ENCODE measurements at regions not wholly inside any gene's neighbourhood (a gene's known extent, or its start where the extent isn't known, plus 50 kb on each side); places are given as distances from the start of the nearest gene placed in this dataset.
A peak's percentile ranks its signal among the peaks of the same experiment; 100 is the strongest.
"Not testable (repeated sequence)": the region's sequence is repeated elsewhere in the genome, so short reads cannot be mapped to it uniquely, and the experiment has no call there.

- DNase-seq, result no peak
Measured at GRCh38 chr13:80502359-80502758, 161.4 kb upstream of the SPRY2 start.

DNA sequence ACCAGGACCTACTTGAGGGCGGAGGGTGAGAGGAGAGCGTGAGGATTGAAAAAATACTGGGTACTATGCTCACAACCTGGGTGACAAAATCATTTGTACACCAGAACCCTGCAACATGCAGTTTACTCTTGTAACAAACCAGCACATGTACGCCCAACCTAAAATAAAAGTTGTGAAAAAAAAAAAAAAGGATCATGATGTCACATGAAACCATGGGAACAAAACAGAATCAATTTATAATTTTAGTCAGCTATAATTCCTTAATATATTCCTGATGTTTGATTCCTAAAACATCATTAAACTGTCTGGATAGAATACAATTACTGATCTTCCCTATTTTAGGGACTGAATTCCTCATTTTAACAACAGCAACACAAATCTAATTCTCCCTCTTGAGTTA is 160.6 kb upstream of the SPRY2 start:
- DNase-seq, result no peak

DNA sequence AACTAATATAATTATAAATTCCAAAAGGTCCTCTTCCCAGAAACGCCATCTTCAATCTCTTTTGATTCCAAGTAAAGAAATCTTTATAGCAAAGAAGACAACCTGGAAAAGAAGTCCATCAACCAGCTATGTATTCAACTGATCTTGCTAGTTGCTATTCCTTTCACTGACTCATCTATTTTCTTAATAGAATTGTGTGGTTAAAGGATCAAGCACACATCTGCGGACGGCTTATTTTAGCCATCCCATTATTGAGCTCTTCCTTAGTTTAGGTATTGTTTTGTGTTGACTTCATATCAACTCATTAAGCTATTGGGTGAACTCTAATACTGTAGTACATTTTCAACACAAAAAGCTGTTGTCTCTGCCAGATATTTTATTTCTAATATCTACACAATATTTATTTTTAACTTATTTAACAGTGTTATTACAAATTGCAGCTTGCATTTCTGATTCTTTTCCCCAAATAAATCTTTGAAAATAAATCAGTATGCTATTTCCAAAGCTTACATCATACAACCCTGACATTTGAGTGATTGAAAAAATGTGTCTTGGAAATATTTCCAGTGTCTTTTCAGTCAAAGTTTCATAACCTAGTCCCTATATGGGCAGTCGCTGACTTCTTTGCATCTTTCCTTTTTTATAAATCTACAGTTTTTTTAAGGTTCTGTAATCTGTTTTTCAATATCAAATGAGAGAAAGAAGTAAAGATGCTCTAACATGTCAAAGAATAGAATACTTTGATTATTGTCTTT is 158.8 kb upstream of the SPRY2 start:
- no peak for DNase-seq

DNA sequence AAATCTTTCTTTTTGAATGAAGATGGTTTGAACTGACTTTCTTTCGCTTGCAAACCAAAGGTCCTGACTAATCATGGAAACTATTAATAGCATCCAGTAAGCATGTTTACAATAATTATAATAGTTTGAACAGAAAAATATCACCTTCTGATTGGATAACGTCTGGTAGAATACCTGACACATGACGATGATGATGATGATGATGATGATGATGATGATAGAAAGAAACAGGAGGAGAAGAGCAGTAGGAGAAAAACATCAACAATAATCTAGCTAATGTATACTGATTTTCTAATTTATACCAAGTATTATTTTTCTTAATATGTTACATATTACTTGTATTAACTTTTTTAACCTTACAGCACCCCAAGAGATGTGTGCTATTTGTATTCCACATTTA is 157.5 kb upstream of the SPRY2 start:
- no peak for DNase-seq

GRCh38 chr13:80497978-80498377 is 157.1 kb upstream of the SPRY2 start:
- no peak for DNase-seq

DNA sequence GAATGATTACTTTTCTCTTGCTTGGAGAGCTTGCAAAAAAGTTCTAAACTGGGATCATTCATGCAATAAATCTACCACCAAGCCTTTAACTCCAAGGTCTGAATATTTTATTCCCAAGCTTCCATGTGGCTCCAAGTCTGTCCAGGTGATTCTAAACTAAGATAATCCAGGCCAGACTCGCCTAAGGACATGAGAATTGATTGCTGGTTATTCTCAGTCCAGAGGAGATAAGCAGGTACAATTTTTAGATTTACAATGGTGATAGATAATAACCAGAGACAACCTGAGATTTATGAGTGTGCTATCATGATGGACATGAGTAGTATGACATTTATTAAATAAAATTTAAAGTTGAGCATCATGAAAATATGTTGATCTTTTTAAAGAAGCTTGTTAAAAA is 156.5 kb upstream of the SPRY2 start:
- DNase-seq, result no peak

DNA sequence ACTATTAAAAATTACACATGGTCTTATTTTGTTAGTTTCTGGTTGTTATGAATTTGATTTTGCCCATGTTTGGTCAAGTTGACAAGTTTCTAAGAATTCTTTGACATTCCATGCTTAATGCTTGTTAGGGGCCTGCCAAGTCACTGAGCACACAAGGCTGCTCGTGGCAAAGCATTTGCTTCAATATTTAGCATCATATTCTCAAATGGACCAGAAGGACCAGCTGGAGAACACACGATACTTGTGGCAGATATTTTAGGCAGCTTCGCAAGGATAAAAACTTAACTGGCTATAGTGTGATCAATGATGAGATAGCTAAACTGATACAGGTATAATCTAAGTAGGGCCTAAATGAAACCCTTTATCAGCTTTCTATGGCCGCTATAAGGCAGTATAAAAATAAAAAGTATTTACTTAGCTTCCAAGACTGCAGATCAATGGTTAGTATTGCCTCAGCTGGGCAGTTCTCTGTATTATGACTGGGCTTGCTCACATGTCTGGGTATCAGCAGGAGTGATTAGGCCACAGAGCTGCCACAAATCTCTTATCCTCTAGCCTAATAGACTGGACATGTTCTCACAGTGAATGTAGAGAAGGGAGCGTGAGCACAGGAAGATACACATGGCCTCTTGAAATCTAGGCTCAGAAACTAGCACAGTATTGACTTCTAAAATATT is 155.9 kb upstream of the SPRY2 start:
- DNase-seq, result no peak

GRCh38 chr13:80490491-80490943 is 149.6 kb upstream of the SPRY2 start:
- DNase-seq, result not testable (repeated sequence)

DNA sequence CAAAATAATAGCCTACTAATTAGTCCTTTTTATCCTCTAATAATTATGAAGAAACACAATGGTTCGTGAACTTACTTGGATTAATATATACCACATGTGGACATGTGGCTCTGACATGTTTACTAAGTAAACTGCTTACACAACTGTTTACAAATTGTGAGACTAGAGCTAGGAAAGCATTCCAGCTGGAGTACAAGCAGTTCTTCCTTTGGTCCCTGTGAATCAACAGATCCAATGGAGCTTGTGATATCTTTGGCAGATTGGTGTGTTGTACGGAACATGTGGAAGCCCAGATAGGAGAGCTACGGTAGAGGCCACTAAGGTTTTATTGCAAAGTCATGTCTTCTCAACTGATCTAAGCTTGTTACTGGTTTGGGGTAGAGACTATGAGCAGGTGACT is 145.5 kb upstream of the SPRY2 start:
- no peak for DNase-seq

DNA sequence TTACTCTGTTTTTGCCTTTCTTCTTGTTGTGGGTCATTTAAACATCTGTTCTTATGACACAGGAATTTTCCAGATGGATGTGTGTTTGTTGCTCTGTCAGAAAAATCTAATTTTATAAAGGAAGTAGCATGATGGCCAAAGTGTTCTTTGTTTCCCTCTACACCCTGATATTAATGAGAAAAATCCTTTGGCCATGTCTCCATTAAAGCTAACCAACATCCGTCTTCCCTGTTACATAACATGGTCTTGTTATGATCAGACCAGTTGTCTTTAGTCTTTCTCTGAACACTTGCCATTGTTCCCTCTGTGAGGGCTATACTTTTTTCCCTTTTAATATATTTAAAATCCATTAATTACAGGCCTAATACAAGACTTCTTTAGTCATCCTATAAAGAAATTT is 142.2 kb upstream of the SPRY2 start:
- no peak for DNase-seq

DNA sequence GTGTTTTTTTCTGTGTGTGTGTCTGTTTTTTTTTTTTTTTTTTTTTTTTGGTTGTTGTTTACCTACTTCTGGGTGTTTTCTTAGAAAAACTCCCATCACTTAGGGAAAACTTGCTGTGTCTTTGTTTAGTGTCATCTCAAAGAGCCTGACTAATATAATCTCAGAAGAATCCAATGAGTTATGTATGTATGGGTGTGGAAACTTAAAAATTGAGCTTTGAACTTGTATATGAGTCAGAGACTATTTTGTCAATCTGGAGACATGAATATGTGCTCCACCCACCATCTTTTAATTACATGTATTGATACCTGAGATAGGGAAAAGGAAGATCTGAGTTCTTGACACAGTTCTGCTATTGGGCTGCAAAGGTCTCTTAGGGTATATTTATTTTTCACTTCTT is 140.7 kb upstream of the SPRY2 start:
- DNase-seq, result no peak

DNA sequence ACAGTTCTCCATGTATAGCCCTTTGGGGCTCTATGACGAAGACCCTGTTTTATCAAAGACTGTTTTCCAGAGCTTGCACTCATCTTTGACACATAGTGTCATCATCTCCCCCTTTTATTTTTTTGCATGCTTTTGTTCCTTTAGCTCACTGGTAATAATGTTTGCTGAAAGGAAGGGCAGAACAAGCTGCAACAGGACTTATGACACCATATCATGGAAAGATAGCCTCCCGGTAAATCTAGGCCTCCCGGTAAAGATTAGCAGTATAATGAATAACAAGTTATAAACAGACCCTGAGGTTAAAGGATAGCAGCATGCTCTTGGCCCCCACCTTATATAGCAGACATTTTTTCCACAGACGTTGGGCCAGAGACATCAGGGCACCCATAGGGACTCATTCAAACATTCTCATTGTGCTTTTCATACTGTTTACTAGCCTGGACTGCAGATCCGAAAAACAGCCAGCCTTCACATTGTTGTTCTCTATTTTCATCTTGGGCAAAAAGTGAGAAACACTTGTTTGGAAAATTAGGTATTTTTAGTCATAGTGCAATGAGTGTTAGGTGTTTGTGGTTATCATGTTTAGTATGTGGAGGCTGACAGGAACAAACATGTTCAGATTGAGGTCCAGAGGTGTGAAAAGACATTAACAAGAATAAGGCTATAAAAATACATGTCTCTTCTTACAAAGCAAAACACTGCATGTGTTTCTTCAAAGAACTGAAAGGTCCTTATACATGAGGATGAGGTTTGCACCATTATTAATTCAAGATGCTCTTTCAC is 136.9 kb upstream of the SPRY2 start:
- no peak for DNase-seq

- DNase-seq, result no peak
Measured at GRCh38 chr13:80476953-80477352, 136.0 kb upstream of the SPRY2 start.

DNA sequence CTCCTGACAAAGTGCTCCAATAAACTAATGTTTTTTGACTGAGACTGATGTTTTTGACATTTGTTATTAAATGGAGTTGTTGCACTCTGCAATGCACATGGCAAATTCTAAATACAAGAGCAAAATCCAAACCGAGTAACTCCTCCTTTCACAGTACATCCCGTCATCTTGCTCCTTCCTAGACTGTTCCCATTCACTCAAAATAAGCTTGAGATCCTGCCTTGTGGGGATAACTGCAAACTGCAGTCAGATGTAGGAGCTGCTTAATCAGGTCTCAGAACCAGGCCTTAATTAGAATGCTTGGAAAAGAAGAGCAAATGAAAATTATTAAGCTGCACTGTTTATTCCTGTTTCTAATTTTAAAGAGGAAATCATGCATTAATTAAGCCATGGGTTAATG is 134.8 kb upstream of the SPRY2 start:
- no peak for DNase-seq

DNA sequence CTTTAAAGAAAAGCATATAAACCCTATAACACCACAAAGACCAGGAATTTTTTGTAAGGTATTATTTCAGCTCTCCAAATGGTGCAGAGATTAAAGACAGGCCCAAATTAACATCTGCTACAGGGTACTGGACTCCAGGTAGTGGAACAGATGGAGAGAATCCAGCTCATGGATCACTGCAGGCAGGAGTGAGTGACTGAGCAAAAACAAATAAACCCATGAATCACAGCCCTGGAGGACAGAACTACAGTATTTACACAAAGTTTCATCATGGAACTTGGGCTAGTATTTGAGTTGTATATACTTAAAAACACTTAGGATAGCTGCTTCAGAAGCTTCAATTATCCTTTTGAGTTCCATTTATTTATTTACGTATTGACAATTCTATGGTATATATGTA is 132.8 kb upstream of the SPRY2 start:
- no peak for DNase-seq

GRCh38 chr13:80469853-80470381 is 129.0 kb upstream of the SPRY2 start:
- no peak for DNase-seq

DNA sequence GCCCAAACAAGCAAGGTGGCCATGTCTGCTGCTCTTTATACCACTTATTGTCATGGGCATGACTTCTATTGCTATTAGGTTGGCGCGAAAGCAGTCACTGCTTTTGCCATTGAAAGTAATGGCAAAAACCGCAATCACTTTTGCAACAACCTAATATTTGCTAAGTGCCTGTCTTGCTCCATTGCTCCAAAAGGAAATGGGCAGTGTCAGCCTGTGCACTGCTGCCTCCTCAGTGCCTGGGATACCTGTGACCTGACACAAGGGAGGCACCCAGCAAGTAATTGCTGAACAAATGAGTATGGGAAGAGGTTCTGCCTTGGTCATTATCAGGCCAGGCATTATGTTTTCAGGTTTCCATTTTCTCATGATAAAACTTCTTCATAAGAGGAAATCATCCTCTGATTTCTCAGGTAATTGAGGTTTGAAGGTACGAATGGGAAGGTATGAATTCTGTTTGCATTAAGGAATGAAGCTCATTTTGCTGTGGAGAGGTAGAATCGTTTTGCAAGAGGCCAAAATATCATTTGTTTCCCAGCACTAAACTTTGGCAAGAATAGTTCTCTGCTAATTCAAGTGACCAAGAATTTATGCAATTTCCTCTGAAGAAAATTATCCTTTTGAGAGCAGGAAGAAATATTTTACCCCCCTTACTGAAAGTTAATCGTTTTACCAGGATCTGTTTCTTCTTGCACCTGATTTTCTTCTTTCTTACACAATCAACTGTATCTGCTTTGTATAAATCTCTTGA is 128.4 kb upstream of the SPRY2 start:
- no peak for DNase-seq

- no peak for DNase-seq
Measured at GRCh38 chr13:80465321-80465720, 124.4 kb upstream of the SPRY2 start.

DNA sequence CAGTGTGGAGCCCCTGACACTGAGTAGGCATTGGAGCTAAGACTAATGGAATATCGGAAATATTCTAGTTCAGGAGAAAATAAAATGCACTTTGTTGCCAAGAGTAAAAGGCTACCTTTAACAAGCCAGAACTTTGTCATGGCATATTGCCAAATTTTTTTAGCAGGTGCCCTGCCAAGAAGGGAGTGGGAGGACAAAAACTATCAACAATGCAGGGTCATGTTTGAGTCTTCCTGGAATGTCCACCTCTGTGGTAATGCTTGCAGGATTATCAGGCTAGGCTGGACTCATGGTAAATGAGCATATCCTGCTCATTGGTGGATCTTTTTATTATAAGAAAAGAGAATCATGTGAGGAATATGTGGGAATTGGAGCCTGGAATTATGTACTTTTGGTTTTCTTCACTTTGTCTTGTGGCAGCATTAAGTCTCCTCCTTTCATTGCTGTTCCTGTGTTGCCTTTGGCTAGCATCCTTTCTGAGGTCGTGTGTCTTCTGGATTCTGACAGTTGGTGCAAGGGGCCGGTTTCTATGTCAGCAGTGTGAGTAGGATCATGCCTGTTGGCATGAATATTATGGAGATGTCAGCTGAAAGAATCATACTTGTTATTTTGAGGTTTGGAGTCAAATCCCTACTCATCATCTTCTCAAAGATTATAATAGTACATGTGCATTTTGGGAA is 122.9 kb upstream of the SPRY2 start:
- peak; percentile 34 for DNase-seq

DNA sequence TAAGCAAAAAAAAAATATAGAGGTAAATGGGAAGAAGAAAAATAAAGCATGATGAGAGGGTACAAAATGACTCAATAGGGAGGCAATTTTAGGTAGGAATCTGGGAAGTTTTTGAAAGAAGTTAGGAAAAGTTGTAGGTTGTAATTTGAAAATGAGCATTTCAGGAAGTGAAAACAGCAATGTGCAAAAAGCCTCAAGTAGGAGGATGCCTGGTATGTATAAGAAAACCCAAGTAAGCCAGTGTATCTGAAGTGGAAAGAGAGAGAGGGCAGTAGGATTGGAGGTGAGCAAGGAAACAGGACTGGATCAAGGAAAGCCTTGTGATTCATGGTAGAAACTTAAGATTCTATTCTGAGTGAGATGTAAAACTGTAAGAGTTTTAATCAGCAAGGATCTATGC is 121.6 kb upstream of the SPRY2 start:
- no peak for DNase-seq

DNA sequence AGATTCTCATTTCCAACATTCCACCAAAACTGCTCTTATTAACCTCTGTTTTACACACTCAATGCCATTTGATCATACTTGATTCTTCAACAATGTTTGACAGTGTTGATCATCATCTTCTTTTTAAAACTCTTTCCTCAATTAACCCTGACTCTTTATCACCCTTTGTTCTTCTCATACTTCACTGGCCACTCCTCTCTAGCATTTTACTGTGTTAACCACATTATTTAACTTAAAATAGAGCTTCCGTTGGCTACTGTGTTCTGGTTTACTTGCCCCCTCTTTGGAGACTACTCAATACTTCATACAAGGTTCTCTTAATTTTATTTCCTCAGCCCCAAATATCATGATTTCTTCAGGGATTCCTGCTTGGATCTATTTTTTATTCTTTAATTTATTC is 121.1 kb upstream of the SPRY2 start:
- no peak for DNase-seq

DNA sequence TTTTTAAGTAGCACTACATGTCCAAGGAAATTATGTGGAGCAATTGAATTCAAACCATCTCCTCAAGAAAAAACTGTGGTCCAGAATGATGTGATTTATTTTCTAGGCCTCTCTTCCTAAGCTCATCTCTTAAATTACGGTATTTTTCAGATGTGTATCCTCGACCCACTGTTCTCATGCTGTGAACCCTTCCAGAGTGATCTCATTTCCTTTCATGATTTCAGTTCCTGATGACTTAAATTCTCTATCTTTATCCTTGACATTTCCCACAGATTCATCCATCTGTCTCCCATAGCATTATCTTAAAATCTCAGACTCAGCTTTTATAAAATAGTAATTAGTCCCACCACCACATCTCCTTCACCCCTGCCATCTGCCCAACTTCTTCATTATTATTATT is 117.6 kb upstream of the SPRY2 start:
- no peak for DNase-seq

Measured in COR-L47 (cell line).